Stimulated activated memory B cell treated with anti-CD40 and anti-IgM and Interleukin-4, amounts not matched to agents 10 μg/mL and 1 μg/mL and 100 μg/mL, for 72 hours (primary cell): ENCODE measurements at regions not wholly inside any gene's neighbourhood (a gene's known extent, or its start where the extent isn't known, plus 50 kb on each side); places are given as distances from the start of the nearest gene placed in this dataset.

Source experiments
- ATAC-seq: fragments of 150-1000 bp; cut with Tn5 transposase; 2 replicates; pipeline ENCODE4 v1.10.0; 2021
- H3K27ac Mint-ChIP-seq: one replicate; pipeline ENCODE4 v1.8.0; 2022; ENCODE audit warnings: mild to moderate bottlenecking, mixed read lengths
- H3K27me3 Mint-ChIP-seq: one replicate; pipeline ENCODE4 v1.8.0; 2022; ENCODE audit warnings: mixed read lengths
- H3K36me3 Mint-ChIP-seq: one replicate; pipeline ENCODE4 v1.8.0; 2022; ENCODE audit warnings: mixed read lengths
- H3K4me1 Mint-ChIP-seq: one replicate; pipeline ENCODE4 v1.8.0; 2022; ENCODE audit warnings: mixed read lengths
- H3K4me3 Mint-ChIP-seq: one replicate; pipeline ENCODE4 v1.8.0; 2022; ENCODE audit warnings: mild to moderate bottlenecking, moderate library complexity, mixed read lengths
- H3K9me3 Mint-ChIP-seq: one replicate; pipeline ENCODE4 v1.8.0; 2022; ENCODE audit warnings: mixed read lengths

GRCh38 chr7:156148995-156149394, 336.7 kb upstream of the SHH start:
- Mint-ChIP-seq H3K4me1 (no peaks in the 10 kb centered on the region), H3K27me3 (peaks cover 34% of the 10 kb centered on the region), H3K27ac (no peak overlapping the region), H3K4me3 (no peak overlapping the region), H3K36me3 (no peaks in the 10 kb centered on the region), H3K9me3 (no peaks in the 10 kb centered on the region)
- ATAC-seq = no peak

DNA sequence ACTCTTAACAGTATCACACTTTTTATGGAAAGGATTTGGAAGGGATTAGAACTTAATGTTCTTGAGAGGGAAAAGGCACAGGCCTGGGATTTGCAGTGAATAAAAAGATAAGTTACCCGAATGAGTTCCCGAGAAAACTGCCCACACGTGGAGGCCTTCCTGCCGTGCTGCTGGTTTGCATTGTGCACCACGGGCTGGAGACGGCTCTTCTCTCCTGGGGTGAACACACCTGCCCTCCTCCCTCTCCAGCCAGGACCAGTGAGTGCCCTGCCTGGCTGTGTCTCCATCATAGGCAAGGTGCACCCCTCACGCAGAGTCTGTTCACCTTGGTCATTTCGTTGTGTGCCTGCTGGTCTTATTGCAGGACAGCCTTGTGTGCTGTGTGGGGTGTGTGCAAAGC, 336.3 kb upstream of the SHH start:
- no peaks in the 10 kb centered on the region for H3K9me3 Mint-ChIP-seq
- peaks cover 35% of the 10 kb centered on the region for H3K27me3 Mint-ChIP-seq
- no peak overlapping the region for H3K4me3 Mint-ChIP-seq
- no peak overlapping the region for H3K27ac Mint-ChIP-seq
- ATAC-seq = no peak
- no peaks in the 10 kb centered on the region for H3K36me3 Mint-ChIP-seq
- H3K4me1 Mint-ChIP-seq = no peaks in the 10 kb centered on the region

DNA sequence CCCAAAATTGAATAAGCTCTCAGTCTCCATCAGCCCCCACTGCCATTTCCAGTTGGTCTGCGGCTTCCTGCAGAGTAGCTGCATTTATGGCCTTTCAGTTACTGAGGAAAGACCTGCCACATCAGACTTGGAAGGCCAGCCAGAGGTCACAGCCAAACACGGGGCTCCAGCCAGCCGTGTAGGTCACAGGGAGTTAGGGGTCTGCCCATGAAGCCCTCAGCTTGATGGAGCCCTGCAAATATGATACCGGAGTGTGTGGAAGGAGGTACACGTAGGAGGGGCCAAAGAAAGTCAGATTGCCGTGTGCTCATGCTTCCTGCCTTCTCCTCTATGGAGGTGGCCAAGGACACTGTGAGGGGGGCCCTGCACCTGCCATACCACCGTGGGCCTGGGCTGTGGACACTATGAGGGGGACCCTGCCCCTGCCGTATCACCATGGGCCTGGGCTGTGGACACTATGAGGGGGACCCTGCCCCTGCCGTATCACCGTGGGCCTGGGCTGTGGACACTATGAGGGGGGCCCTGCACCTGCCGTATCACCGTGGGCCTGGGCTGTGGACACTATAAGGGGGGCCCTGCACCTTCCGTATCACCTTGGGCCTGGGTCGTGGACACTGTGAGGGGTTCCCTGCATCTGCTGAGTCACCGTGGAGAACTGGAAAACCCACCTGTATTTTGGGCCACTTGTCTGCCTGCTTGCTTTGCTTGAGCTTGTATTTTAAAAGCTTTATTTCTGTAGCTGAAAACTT, 335.7 kb upstream of the SHH start:
- H3K27me3 Mint-ChIP-seq = peaks cover 35% of the 10 kb centered on the region
- no peak overlapping the region for H3K4me3 Mint-ChIP-seq
- H3K9me3 Mint-ChIP-seq = no peaks in the 10 kb centered on the region
- no peaks in the 10 kb centered on the region for H3K4me1 Mint-ChIP-seq
- no peaks in the 10 kb centered on the region for H3K36me3 Mint-ChIP-seq
- no peak for ATAC-seq
- no peak overlapping the region for H3K27ac Mint-ChIP-seq

- H3K27me3 Mint-ChIP-seq = peaks cover 35% of the 10 kb centered on the region
- no peak overlapping the region for H3K4me3 Mint-ChIP-seq
- no peak for ATAC-seq
- no peaks in the 10 kb centered on the region for H3K4me1 Mint-ChIP-seq
- no peaks in the 10 kb centered on the region for H3K9me3 Mint-ChIP-seq
- H3K36me3 Mint-ChIP-seq = no peaks in the 10 kb centered on the region
- no peak overlapping the region for H3K27ac Mint-ChIP-seq
Observed at GRCh38 chr7:156147104-156147503, 334.8 kb upstream of the SHH start.

GRCh38 chr7:156145996-156146395, 333.7 kb upstream of the SHH start:
- no peaks in the 10 kb centered on the region for H3K9me3 Mint-ChIP-seq
- no peaks in the 10 kb centered on the region for H3K36me3 Mint-ChIP-seq
- peaks cover 27% of the 10 kb centered on the region for H3K27me3 Mint-ChIP-seq
- H3K4me3 Mint-ChIP-seq = no peak overlapping the region
- no peak for ATAC-seq
- H3K27ac Mint-ChIP-seq = no peak overlapping the region
- H3K4me1 Mint-ChIP-seq = no peaks in the 10 kb centered on the region

GRCh38 chr7:156145184-156145583, 332.9 kb upstream of the SHH start:
- Mint-ChIP-seq H3K4me3 (no peak overlapping the region), H3K27ac (no peak overlapping the region), H3K36me3 (no peaks in the 10 kb centered on the region), H3K9me3 (peaks cover 3% of the 10 kb centered on the region), H3K27me3 (peaks cover 32% of the 10 kb centered on the region), H3K4me1 (no peaks in the 10 kb centered on the region)
- ATAC-seq = no peak

GRCh38 chr7:156143683-156144082, 331.4 kb upstream of the SHH start:
- Mint-ChIP-seq H3K4me1 (no peaks in the 10 kb centered on the region), H3K27me3 (peaks cover 39% of the 10 kb centered on the region), H3K36me3 (no peaks in the 10 kb centered on the region), H3K27ac (no peak overlapping the region), H3K9me3 (peaks cover 4% of the 10 kb centered on the region), H3K4me3 (no peak overlapping the region)
- ATAC-seq = no peak

DNA sequence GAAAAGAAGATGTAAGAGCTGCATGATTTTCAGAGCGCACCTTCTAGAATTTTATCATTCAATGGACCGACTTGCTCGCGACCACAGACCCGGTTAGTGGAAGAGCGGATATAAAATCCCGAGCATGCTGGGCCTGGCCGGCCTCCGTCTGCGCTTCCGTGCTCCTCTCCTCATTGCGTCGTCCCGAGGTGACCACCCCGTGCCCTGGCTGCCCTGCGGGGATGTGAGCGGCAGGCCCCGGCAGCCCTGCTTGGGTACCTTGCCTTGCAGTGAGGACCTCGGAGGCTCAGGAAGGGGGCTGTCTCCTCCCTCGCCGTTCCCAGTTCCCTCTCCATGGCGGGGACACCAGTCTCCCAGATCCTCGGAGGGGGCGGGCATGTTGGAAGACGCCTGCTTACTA, 330.9 kb upstream of the SHH start:
- no peak overlapping the region for H3K4me3 Mint-ChIP-seq
- no peak for ATAC-seq
- H3K4me1 Mint-ChIP-seq = no peaks in the 10 kb centered on the region
- peaks cover 39% of the 10 kb centered on the region for H3K27me3 Mint-ChIP-seq
- no peak overlapping the region for H3K27ac Mint-ChIP-seq
- H3K9me3 Mint-ChIP-seq = peaks cover 4% of the 10 kb centered on the region
- no peaks in the 10 kb centered on the region for H3K36me3 Mint-ChIP-seq

DNA sequence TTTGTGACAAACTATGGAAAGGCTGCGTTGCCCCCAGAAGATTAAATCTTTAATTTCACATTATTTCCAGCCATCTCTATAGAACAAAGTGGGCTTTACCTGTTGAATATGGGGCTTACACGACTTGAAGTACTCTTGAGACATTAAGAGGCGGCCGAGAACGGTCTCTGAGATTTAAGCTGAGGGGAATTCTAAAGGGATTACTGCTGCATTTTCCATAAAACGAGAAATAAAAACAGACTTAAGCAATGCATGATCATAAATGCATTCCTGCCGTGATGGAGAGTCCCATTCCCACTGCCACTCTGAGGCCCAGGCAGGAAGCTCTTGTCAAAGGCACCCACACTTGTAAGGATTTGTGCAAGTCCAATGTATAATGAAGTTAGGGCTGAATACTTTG, 329.7 kb upstream of the SHH start:
- no peaks in the 10 kb centered on the region for H3K4me1 Mint-ChIP-seq
- H3K36me3 Mint-ChIP-seq = no peaks in the 10 kb centered on the region
- peaks cover 4% of the 10 kb centered on the region for H3K9me3 Mint-ChIP-seq
- H3K4me3 Mint-ChIP-seq = no peak overlapping the region
- H3K27me3 Mint-ChIP-seq = peaks cover 39% of the 10 kb centered on the region
- ATAC-seq = no peak
- no peak overlapping the region for H3K27ac Mint-ChIP-seq

DNA sequence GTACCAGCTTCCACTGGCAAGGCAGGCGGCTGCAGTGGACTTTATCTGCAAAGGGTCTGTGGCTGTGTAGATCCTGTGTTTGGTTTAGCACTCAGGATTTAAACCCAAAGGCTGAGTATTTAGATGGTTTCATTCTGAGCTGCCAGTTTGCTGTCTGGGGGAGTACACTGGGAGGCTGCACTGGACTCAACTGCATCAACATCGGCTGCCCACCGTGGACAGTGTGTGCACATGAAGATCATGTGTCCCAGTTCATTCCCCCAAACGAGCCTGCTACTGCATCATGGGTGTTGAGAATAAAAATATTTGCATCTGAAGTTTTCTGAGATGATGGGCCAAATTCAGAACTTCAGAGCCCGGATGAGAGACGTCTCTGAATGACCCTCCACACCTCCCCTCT, 328.6 kb upstream of the SHH start:
- ATAC-seq = no peak
- no peak overlapping the region for H3K27ac Mint-ChIP-seq
- no peaks in the 10 kb centered on the region for H3K4me1 Mint-ChIP-seq
- no peaks in the 10 kb centered on the region for H3K36me3 Mint-ChIP-seq
- no peak overlapping the region for H3K4me3 Mint-ChIP-seq
- peaks cover 4% of the 10 kb centered on the region for H3K9me3 Mint-ChIP-seq
- peaks cover 33% of the 10 kb centered on the region for H3K27me3 Mint-ChIP-seq

GRCh38 chr7:156140447-156140846, 328.2 kb upstream of the SHH start:
- no peak overlapping the region for H3K4me3 Mint-ChIP-seq
- H3K27me3 Mint-ChIP-seq = peaks cover 29% of the 10 kb centered on the region
- no peak for ATAC-seq
- H3K27ac Mint-ChIP-seq = no peak overlapping the region
- H3K4me1 Mint-ChIP-seq = no peaks in the 10 kb centered on the region
- no peaks in the 10 kb centered on the region for H3K36me3 Mint-ChIP-seq
- H3K9me3 Mint-ChIP-seq = peaks cover 4% of the 10 kb centered on the region

GRCh38 chr7:156139633-156140032, 327.4 kb upstream of the SHH start:
- Mint-ChIP-seq H3K4me1 (no peaks in the 10 kb centered on the region), H3K27me3 (peaks cover 21% of the 10 kb centered on the region), H3K4me3 (no peak overlapping the region), H3K9me3 (peaks cover 4% of the 10 kb centered on the region), H3K27ac (no peak overlapping the region), H3K36me3 (no peaks in the 10 kb centered on the region)
- no peak for ATAC-seq

DNA sequence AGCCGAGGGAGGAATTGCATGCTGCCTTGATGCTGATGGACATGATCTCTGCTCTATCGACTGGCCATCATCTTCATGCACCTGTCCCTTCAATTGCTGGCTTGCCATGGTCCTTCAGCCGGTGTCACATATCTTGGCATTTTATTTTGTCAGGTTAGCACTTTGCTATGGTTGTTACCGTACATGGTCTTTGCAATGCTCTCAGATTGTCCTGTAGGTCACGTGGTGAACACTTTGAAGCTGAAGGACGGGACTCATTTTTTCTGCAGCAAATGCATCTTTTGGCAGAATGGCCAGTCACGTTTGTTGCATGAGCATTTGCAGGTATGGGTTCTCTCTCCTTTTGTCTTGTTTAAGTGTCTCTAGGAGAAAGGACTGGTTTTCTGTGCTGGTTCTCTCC, 326.8 kb upstream of the SHH start:
- ATAC-seq = no peak

DNA sequence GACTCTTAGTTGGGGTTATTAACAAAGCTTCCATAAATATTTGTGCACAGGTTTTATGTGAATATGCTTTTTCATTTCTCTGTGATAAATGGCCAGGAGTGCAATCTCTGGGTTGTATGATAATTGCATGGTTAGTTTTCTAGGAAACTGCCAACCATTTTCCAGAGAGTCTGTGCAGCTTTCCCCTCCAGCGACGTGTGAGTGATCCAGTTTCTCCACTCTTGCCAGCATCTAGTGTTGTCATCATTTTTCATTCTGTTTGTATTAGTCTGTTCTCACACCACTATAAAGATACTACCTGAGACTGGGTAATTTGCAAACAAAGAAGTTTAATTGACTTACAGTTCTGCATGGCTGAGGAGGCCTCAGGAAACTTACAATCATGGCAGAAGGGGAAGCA, 319.6 kb upstream of the SHH start:
- no peaks in the 10 kb centered on the region for H3K36me3 Mint-ChIP-seq
- ATAC-seq = no peak
- no peak overlapping the region for H3K27ac Mint-ChIP-seq
- no peaks in the 10 kb centered on the region for H3K27me3 Mint-ChIP-seq
- H3K4me1 Mint-ChIP-seq = no peaks in the 10 kb centered on the region
- no peak overlapping the region for H3K4me3 Mint-ChIP-seq
- H3K9me3 Mint-ChIP-seq = peaks cover 6% of the 10 kb centered on the region

More for the DNA sequence above, 326.8 kb upstream of the SHH start:
- H3K27me3 Mint-ChIP-seq = peaks cover 16% of the 10 kb centered on the region
- H3K36me3 Mint-ChIP-seq = no peaks in the 10 kb centered on the region
- H3K9me3 Mint-ChIP-seq = peaks cover 4% of the 10 kb centered on the region
- no peak overlapping the region for H3K27ac Mint-ChIP-seq
- H3K4me3 Mint-ChIP-seq = no peak overlapping the region
- H3K4me1 Mint-ChIP-seq = no peaks in the 10 kb centered on the region

GRCh38 chr7:156129522-156129921, 317.3 kb upstream of the SHH start:
- Mint-ChIP-seq H3K36me3 (no peaks in the 10 kb centered on the region), H3K27me3 (no peaks in the 10 kb centered on the region), H3K9me3 (peaks cover 6% of the 10 kb centered on the region), H3K4me3 (no peak overlapping the region), H3K4me1 (no peaks in the 10 kb centered on the region), H3K27ac (no peak overlapping the region)
- ATAC-seq = no peak

DNA sequence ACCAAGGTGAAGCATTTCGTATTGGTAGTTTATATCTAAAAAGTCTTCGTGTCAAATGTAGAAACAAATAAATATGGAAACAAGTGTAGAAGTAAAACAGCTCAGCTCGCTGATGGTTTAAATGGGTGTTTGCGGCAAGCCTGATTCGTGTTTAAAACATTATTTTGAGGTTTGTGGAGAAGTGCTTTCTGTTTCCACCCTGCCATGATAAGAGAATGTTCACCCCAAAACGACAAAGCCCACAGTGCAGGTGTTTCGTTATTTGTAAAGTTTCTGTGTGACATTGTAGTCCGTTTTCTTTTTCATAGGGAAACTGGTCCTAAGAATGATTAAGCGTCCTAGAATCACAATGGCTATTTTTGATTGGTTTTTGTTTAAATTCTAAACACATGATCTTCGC, 316.2 kb upstream of the SHH start:
- H3K27me3 Mint-ChIP-seq = no peaks in the 10 kb centered on the region
- no peak overlapping the region for H3K4me3 Mint-ChIP-seq
- H3K9me3 Mint-ChIP-seq = peaks cover 6% of the 10 kb centered on the region
- no peaks in the 10 kb centered on the region for H3K4me1 Mint-ChIP-seq
- H3K27ac Mint-ChIP-seq = no peak overlapping the region
- H3K36me3 Mint-ChIP-seq = no peaks in the 10 kb centered on the region
- no peak for ATAC-seq
